IPS-18c (cell line): ENCODE measurements at regions not wholly inside any gene's neighbourhood (a gene's known extent, or its start where the extent isn't known, plus 50 kb on each side); places are given as distances from the start of the nearest gene placed in this dataset.

Experiments
- H3K4me3 ChIP-seq: 2 replicates; pipeline ENCODE4 v1.7.0; 2013; ENCODE audit warnings: low read depth, mild to moderate bottlenecking, low read length, moderate library complexity; ENCODE audit not compliant: insufficient read depth
- H3K9me3 ChIP-seq: one replicate; pipeline ENCODE4 v1.6.1; 2013; ENCODE audit warnings: mild to moderate bottlenecking, low read length, moderate library complexity; ENCODE audit not compliant: control insufficient read depth, insufficient read depth

DNA sequence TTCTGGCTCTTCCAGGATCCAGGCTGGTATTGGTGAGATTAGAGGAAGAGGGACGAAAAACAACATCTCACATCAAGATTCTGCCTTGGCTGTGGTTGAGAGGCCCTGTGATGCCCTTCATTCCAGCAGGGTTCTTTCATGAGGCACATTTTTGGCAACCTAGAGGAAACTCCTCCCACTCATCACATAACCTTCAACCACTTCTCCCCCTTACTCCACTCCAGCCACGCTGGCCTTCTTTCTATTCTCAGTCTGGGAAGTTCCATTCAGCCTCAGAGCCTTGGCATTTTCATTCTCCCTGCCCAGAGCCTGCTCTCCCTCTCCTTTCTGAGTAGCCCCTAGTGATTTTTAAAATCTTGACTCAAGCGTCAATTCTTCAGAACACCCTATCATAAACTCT, 337.5 kb downstream of the ZSWIM6 start:
- H3K9me3 ChIP-seq = no peaks in the 10 kb centered on the region

DNA sequence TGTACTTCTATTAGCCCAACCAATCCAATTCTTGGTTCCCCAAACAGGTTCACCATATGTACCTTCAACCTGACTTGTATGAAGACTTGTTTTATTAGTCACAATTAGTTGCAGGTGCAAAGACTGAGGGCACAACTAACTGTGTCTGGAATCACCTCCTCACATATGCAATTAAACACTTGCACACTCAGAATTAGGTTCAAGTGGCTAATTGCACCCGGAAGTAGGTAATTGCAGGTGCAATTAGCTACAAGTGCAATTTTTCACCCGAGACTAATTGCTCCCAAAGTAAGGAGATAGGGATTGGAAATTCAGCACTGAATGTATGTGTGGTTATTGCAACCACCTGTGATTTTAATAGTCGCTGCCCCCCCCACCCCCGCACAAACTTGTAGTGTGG, 338.9 kb downstream of the ZSWIM6 start:
- Histone ChIP-seq H3K4me3 (no peak overlapping the region), H3K9me3 (no peaks in the 10 kb centered on the region)

More for the DNA sequence above, 337.5 kb downstream of the ZSWIM6 start:
- no peak overlapping the region for H3K4me3 ChIP-seq

DNA sequence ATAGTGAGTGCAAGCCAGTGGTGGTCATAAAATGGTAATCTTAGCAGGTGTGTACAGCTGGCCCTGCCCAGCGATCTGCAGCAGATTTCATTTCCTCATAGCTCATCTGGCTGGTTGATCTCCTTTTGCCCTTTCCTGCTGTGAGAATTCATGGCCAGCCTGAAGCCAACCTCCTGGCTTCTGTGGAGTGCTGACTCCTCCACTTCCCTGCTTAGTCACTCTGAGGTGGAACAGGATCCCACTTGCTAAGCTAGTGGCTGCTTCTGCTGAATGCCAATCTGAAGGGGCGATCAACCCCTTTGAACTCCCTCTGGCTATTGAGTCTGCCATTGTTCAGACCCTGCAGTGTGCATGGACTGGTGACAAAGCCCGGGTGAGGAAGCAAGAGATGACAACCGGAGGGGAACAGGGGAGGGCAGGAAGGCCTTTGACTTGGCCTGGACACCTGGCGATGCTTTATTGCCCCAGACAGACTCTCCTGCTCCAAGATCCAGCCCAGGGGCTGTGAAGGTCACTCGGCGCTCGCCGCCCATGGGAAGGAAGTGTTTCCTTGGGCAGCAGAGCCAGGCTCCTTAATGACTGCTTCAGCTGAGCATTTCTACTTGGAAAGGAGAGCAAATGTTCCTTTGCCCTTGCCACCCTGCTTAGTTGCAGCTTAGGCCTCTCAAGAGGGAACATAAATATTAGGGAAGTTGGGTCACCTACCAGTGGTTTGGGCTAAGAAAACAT, 341.1 kb downstream of the ZSWIM6 start:
- Histone ChIP-seq H3K9me3 (no peaks in the 10 kb centered on the region), H3K4me3 (no peak overlapping the region)

DNA sequence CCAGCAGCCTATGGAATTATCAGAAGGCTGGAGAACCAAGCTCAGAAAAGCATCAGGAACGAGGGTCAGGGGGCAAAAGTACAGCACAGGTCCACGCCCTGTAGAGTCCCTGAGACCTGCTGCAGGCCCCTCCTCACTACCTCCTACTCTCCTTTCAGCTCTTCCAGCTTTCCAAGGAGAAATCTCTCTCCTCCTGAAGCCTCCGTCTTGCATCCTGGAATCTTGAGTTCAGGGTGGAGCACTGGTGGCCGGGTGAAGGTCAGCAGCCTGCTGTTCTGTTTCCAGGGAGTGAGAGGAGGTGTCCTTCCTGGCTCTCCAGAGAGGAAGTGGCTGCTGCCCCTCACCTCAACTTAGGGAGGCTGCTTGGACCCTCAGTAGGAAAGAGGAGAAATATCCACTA, 342.3 kb downstream of the ZSWIM6 start:
- no peak overlapping the region for H3K4me3 ChIP-seq

DNA sequence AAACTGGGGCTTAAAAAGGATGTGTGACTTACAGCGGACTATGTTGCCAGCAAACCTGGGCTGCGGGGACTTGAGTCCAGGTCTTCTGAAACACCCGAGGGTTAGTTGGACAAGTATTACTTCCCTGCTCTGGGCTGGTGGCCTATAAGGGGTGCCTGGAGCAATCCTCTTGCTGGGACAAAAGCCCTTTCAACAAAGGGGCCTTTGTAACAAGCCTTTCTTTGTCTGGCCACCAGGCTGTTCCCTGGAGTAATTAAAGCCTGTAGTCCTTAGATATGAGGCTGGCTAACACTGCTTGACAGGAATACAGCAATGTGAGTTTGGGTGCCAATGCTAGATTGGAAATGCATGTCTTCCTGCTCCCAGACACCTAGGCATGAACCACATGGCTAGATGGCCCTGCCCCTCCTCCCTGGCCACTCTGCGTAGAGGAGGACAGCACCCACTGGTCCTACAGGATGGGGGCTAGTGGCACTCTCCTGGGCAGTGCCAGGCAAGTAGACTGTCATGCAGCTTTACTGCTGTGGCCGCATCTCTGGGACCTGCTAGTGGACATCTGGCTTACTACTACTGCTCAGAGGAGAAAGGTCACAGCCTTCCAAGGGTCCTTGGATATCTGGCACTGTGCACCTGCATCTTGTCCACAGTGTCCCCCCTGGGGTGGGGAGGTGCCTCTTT, 343.1 kb downstream of the ZSWIM6 start:
- no peak overlapping the region for H3K4me3 ChIP-seq
- no peaks in the 10 kb centered on the region for H3K9me3 ChIP-seq

More for the DNA sequence above, 342.3 kb downstream of the ZSWIM6 start:
- H3K9me3 ChIP-seq = no peaks in the 10 kb centered on the region

DNA sequence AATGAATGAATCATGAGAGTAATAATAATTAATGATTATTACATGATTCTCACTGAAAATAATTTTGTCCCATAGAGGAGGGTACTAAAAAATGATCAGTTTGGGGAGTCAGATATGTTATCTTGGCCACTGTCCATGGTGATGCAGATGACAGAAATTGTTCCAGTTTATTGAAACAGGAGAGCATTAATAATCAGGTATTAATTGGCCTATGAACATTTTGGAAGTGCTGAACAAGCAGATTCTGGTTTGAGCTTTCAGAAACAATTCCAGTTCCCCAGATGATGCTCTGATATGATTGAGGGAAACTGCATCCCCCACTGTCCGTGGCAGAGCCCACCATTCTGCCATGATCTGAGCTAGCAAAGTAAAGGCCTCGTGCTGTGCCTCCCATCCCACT, 345.2 kb downstream of the ZSWIM6 start:
- H3K4me3 ChIP-seq = no peak overlapping the region
- H3K9me3 ChIP-seq = no peaks in the 10 kb centered on the region

DNA sequence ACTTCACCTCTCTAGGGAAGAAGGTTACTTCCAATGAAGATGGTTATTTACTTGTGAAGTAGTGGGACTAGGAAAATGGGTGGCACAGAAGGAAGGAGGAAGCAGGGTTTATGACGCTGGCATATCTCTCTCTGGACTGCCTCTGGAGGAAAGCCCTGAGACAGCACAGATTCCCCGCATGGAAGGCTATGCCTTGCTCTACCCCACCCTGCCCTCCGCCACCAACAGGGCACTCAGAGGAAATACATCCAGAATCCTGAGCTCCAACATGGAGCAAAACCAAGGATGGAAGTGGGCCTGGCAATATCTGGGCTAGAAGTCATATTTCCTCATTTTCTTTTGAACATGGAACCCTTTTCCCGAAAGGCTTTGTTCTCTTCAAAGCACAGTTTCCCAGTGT, 346.9 kb downstream of the ZSWIM6 start:
- Histone ChIP-seq H3K9me3 (no peaks in the 10 kb centered on the region), H3K4me3 (no peak overlapping the region)

DNA sequence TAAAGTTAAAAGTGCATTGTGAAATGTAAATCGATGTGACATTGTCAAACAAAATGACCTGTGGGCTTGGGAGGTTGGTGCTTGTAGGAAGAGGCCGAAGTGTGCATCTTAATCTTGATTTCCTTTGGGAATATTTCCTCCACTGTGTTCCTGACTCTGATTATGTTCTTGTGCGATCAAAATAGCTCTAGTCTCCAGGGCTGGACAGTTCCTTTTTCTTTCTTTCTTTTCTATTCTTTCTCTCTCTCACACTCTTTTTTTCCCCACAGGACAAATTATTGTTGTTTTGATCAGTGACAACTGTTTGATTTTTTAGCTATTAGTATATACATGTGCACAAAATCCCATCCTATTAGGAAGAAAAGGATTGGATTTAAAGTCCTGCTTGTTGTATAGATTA, 347.5 kb downstream of the ZSWIM6 start:
- Histone ChIP-seq H3K9me3 (no peaks in the 10 kb centered on the region), H3K4me3 (no peak overlapping the region)

DNA sequence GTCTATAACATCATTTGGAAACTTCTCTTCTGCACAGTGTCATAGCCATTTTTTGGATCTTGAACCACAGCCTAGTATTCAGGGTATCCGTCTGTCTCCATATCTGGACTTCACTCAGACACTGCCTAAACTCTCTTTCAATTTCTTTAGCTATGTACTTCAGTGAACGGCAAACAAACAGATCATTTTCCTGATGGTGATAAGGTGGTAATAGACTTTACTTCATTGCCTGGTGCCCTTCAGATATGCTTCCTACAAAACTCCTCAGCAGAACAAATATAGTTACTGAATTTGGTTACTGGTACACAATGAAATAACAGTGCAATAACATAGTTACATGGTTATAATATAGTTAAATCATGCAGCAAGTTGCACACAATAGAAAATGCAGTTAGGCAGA, 348.2 kb downstream of the ZSWIM6 start:
- Histone ChIP-seq H3K4me3 (no peak overlapping the region), H3K9me3 (no peaks in the 10 kb centered on the region)

DNA sequence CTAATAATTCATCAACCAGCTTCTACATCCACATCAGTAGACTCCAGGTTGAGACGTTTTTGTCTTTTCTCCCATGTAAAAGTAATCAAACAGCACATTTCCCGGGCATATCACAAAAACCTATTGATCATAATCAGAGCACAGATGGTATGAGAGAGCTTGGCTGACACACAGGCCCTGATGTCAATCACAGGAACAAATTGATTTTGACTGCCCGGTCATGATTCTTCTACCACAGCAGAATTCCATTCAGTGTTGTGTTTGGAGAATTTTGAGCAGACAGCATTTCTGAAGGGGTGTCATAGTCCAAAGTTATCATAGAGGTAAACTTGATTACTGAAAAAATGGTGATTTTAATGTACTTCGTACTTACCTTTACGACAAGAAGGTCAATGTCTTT, 351.1 kb downstream of the ZSWIM6 start:
- Histone ChIP-seq H3K9me3 (no peaks in the 10 kb centered on the region), H3K4me3 (no peak overlapping the region)

DNA sequence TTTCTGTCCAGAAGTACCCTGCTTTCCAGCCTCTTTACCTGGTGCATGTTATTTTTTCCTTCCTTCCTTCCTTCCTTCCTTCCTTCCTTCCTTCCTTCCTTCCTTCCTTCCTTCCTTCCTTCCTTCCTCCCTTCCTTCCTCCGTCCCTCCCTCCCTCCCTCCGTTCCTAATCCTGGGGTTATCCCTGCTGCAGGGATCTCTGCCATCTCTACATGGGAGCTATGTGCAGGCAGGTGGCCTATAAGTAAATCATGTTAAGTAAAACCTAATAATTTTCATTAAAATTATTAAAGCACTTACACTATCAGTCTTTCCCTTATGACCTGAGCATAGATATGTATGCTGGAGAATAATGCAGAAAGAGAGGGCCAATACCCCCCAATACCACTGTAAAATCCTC, 351.9 kb downstream of the ZSWIM6 start:
- no peaks in the 10 kb centered on the region for H3K9me3 ChIP-seq
- no peak overlapping the region for H3K4me3 ChIP-seq

DNA sequence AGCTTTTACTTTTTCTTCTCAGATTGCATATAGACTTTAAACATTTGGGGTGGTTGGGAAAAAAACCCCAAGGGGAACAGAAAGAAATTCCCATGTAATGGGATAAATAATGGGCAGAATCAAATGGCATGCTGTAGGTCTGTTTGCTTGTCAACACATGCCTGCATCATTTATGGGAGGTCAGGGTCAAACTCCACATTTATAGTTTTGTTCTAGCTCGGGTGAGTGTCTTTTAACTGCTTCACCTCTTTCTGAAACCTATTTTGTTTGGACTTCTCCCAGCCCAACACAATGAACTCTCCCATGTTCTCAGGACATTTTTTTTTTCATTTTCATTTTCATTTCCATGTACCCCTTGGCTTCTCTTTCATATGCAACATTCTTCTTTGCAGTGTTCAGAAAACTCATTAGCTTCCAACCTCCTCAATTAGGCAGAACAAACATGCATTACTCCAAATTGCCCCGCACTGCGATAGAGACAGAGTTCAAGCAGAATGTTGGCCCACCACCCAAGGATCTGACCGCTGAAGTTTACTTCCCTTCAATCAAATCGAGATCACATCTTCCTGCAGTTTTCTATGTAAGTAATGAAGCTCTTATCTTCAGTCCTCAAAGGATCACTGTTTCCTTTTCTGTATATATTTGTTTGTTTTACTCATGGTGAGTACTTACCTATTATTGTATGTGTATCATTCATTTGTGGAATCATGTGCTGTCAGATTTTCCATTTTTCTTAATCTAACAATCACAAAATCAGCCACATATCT, 354.6 kb downstream of the ZSWIM6 start:
- Histone ChIP-seq H3K9me3 (no peaks in the 10 kb centered on the region), H3K4me3 (no peak overlapping the region)

DNA sequence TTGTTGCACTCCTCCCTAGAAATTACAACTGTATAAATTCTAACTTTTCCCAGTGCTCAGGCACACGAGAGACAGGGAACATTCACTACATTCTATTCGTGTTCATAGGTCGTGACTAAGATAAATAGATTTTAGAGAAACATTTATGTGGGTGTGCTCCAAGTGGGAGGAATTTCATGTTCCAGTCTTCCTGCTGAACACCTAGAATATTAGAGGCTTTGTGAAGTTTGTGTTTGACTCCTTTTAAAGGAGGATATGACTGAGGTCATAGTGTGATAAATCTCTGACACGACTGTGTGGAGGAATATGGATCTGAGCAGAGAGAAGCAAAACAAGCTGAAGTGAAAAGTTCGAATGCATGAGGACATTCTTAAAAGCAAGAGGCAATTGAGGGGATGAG, 355.3 kb downstream of the ZSWIM6 start:
- no peaks in the 10 kb centered on the region for H3K9me3 ChIP-seq
- H3K4me3 ChIP-seq = no peak overlapping the region

DNA sequence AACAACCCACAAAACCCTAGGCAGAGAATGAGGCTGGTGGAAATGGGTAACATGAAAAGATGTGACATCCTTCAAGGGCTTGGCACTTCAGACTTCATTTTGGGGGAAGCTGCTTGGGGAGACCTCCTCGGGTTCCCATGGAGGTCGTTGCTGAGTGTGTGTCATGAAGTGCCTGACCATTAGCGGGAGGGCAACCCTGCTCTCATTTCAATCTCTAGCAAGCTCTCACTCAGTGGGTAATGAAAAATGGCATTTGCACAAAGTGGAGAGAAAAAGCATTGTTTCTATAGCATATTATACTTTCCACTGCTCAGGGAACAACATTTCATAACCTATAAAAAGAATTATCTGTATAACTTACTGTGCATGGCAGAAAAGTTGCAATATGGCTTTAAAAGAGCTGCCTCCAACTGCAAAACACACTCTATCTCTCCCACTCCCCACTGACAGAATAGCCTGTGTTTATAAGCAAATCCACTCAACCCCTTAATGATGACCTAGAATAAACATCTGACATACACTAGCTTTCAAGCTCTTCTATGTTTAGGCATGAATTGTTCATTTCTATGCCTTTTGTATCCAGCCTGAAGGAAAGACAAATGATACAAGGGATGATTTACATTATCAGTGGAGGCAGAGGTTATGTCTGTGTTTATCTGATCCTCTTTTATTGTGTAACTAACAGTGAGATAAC, 357.2 kb downstream of the ZSWIM6 start:
- H3K9me3 ChIP-seq = no peaks in the 10 kb centered on the region
- H3K4me3 ChIP-seq = no peak overlapping the region

DNA sequence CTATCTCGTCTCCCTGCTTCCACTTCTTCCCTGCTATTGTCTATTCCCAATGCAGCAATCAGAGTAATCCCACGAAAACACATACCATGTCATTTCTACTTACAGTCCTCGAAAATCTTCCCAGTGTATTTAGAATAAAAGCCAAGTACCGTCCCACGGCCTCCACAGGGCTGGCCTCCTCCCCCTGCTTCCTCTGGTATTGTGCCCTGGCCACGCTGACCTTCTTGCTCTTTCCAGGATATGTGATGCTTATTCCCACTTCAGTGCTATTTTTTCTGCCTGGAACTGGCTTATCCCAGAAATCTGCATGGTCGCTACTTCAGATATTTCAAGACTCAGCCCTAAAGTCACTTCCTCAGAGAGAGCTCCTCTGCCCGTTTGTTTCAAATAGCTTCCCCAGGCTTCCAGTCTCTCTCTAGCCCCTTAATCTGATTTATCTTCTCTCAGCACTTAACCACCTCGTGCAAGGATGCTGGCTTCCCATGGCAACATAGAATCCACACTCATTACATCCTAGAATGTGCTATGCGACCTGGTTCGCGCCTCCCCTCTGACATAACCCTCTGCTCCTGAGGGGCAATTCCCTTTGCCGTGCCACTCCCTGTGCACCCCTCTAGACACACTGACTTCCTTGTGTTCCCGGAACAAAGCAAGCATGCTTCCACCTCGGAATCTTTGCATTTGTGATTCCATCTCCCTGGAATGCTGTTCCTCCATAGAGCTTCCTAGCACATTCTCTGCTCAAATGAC, 365.9 kb downstream of the ZSWIM6 start:
- no peaks in the 10 kb centered on the region for H3K9me3 ChIP-seq
- no peak overlapping the region for H3K4me3 ChIP-seq

DNA sequence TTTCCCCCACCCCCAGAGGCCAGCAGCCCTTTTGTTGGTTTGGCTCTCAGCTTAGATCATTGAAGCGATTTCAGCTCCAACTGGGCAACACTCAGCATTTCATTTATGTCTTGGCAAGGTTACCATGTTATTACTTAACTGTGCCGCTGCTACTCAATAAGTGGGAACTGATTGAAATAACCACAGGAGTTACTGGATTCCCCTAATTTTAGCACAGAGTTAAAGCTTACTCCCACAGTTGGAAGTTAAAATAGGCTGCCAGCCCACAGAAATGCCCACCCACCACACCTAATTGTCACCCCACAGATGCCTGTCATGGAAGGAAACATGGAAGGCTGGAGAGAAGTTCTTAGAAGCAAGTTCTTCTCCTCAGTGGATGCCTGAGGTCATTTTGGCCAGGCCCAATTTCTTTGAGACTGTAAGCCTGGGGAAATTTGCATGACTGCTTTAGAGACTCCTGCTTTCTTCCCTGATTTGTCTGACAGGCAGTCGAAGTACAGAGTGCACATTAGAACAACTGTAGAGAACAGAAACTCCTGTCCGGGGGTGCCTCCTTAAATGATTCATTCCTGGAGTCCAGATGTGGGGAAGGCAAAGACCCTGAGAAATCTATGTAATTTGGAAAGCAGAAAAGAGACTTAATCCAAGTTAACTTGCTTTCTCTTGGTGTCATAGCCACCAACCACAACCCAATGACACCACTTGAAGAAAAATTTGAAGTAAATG, 370.0 kb downstream of the ZSWIM6 start:
- Histone ChIP-seq H3K4me3 (no peak overlapping the region), H3K9me3 (no peaks in the 10 kb centered on the region)
